Endothelial cell of umbilical vein (primary cell): ENCODE measurements at regions not wholly inside any gene's neighbourhood (a gene's known extent, or its start where the extent isn't known, plus 50 kb on each side); places are given as distances from the start of the nearest gene placed in this dataset.
A peak's percentile ranks its signal among the peaks of the same experiment; 100 is the strongest.

ENCODE experiments used
- BruUV-seq: library from RNA; stranded (reverse); fragments of 400-500 nt; replicated peaks from 2 replicates; lab custom pipeline; 2021; lab: Mats Ljungman, UMichigan
- CTCF ChIA-PET: fragments of 300-600, 350-600 bp; sonication (Branson Sonifier 250); formaldehyde crosslinking; loops from one replicate; lab custom pipeline; 2021; ENCODE audit warnings: antibody characterized with exemption, inconsistent platforms; lab: Charles Lee
- POLR2A ChIA-PET: fragments of 300-600, 350-600 bp; sonication (Branson Sonifier 250); formaldehyde crosslinking; loops from one replicate; lab custom pipeline; 2021; ENCODE audit warnings: antibody characterized with exemption, inconsistent platforms; lab: Charles Lee
- DNase-seq: peaks from one replicate; pipeline ENCODE4 v3.0.0-alpha.2; 2011; ENCODE audit warnings: low read depth, low spot score
- FAIRE-seq: peaks from 2 replicates; lab custom pipeline; 2011; peaks lifted over from hg19 to GRCh38; lab: Jason Lieb, UNC
- H2AFZ ChIP-seq: 2 replicates; pipeline ENCODE4 v1.6.0; 2012; ENCODE audit warnings: low read depth, low read length, control low read depth, inconsistent platforms
- H3K27ac ChIP-seq: 2 replicates; pipeline ENCODE4 v1.5.1; 2011; ENCODE audit warnings: low read depth, mild to moderate bottlenecking, control low read depth, low read length, moderate library complexity; ENCODE audit not compliant: insufficient read depth
- H3K27me3 ChIP-seq, 2 experiments: 2 replicates each; pipeline versions ENCODE4 v1.6.0 to v1.6.1; 2011; ENCODE audit warnings: low read length in 2 of 2, mixed read lengths in 1 of 2; ENCODE audit not compliant: control insufficient read depth in 2 of 2, insufficient read depth in 2 of 2
- H3K36me3 ChIP-seq, 2 experiments: 2 replicates in 1 of 2; 3 replicates in 1 of 2; pipeline ENCODE4 v1.5.1; 2011; ENCODE audit warnings: low read length in 2 of 2, mild to moderate bottlenecking in 1 of 2, moderate library complexity in 1 of 2; ENCODE audit not compliant: control insufficient read depth in 2 of 2, insufficient read depth in 2 of 2; ENCODE audit errors: extremely low read depth in 1 of 2
- H3K4me1 ChIP-seq: 3 replicates; pipeline ENCODE4 v1.5.1; 2011; ENCODE audit warnings: mild to moderate bottlenecking, low read length; ENCODE audit not compliant: control insufficient read depth, insufficient read depth; ENCODE audit errors: extremely low read depth
- H3K4me2 ChIP-seq: 2 replicates; pipeline ENCODE4 v1.6.1; 2011; ENCODE audit warnings: low read length, control low read depth, mixed read lengths; ENCODE audit not compliant: insufficient read depth
- H3K4me3 ChIP-seq, 3 experiments: fragments of 200-600 bp in 1 of 3; sonication (generic), shearing (Covaris generic) in 1 of 3; replicated peaks in 1 of 3; 2 replicates each; pipeline ENCODE4 v1.5.1; 2011 to 2016; ENCODE audit warnings: control low read depth in 3 of 3, low read length in 3 of 3, mild to moderate bottlenecking in 2 of 3, inconsistent platforms in 1 of 3, low read depth in 1 of 3, moderate library complexity in 1 of 3; ENCODE audit not compliant: insufficient read depth in 1 of 3
- H3K79me2 ChIP-seq: 2 replicates; pipeline ENCODE4 v1.6.0; 2012; ENCODE audit warnings: low read length, inconsistent platforms; ENCODE audit not compliant: control insufficient read depth, insufficient read depth
- H3K9ac ChIP-seq: replicated peaks from 2 replicates; pipeline ENCODE3; 2011; ENCODE audit warnings: low read length, control low read depth; ENCODE audit not compliant: insufficient read depth; ENCODE audit errors: extremely low read depth
- H3K9me1 ChIP-seq: replicated peaks from 3 replicates; pipeline ENCODE4 v1.6.0; 2011; ENCODE audit warnings: mild to moderate bottlenecking, low read length; ENCODE audit not compliant: control insufficient read depth, insufficient read depth; ENCODE audit errors: extremely low read depth
- H3K9me3 ChIP-seq: replicated peaks from 2 replicates; pipeline ENCODE4 v1.5.1; 2012; ENCODE audit warnings: low read length, inconsistent platforms; ENCODE audit not compliant: control insufficient read depth, insufficient read depth
- H4K20me1 ChIP-seq: replicated peaks from 2 replicates; pipeline ENCODE3; 2011; ENCODE audit warnings: mild to moderate bottlenecking, low read length; ENCODE audit not compliant: control insufficient read depth, insufficient read depth; ENCODE audit errors: extremely low read depth
- CTCF ChIP-seq, 2 donors: IDR thresholded peaks; 1 replicate in 1 of 2; 2 replicates in 1 of 2; pipeline ENCODE4 v1.5.1; 2011; ENCODE audit warnings: low read length in 2 of 2, mild to moderate bottlenecking in 2 of 2, moderate library complexity in 2 of 2, control low read depth in 1 of 2, inconsistent platforms in 1 of 2, low read depth in 1 of 2; ENCODE audit not compliant: insufficient read depth in 1 of 2; ENCODE audit errors: extremely low read depth in 1 of 2
- EZH2 ChIP-seq: IDR thresholded peaks from 2 replicates; pipeline ENCODE4 v1.6.1; 2012; ENCODE audit warnings: borderline replicate concordance, low read depth, mild to moderate bottlenecking, moderate library complexity, low read length, inconsistent platforms; ENCODE audit not compliant: severe bottlenecking
- FOS ChIP-seq: IDR thresholded peaks from 2 replicates; pipeline ENCODE4 v1.6.1; 2011; ENCODE audit warnings: mild to moderate bottlenecking, low read length, moderate library complexity, borderline replicate concordance; ENCODE audit not compliant: insufficient read depth
- GATA2 ChIP-seq: IDR thresholded peaks from 2 replicates; pipeline ENCODE4 v1.7.0; 2011; ENCODE audit warnings: low read depth, mild to moderate bottlenecking, moderate library complexity, mixed read lengths, low read length; ENCODE audit not compliant: insufficient read length, insufficient read depth
- JUN ChIP-seq: IDR thresholded peaks from 2 replicates; pipeline ENCODE4 v1.6.1; 2011; ENCODE audit warnings: borderline replicate concordance, low read depth; ENCODE audit not compliant: insufficient read length, insufficient read depth
- MAX ChIP-seq: IDR thresholded peaks from 2 replicates; pipeline ENCODE4 v1.6.1; 2011; ENCODE audit not compliant: insufficient read depth, insufficient read length
- MYC ChIP-seq: IDR thresholded peaks from one replicate; pipeline ENCODE4 v1.6.1; 2011; ENCODE audit warnings: mild to moderate bottlenecking, low read depth, low read length
- POLR2A ChIP-seq: IDR thresholded peaks from 2 replicates; pipeline ENCODE4 v1.6.1; 2012; ENCODE audit warnings: low read depth, mild to moderate bottlenecking, control low read depth, low read length
- POLR2AphosphoS5 ChIP-seq: IDR thresholded peaks from 2 replicates; pipeline ENCODE4 v1.6.1; 2012; ENCODE audit warnings: low read depth, mild to moderate bottlenecking, control low read depth, low read length, moderate library complexity; ENCODE audit not compliant: insufficient read depth
- dilution Hi-C: fragments of 300-500 bp; cut with MboI; formaldehyde crosslinking; loops from one replicate; pipeline ENCODE4 v1.15.0; 2019; ENCODE audit warnings: low sequenced_read_pairs; ENCODE audit not compliant: extremely low pct_ligation_motif_present
- intact Hi-C: fragments of 100-400 bp; cut with micrococcal nuclease; formaldehyde crosslinking; loops from one replicate; pipeline ENCODE4 v1.10.0; 2022

GRCh38 chr6:144898052-144898689, 613.0 kb downstream of the UTRN start:
- H3K36me3 ChIP-seq, result no peaks in the 10 kb centered on the region
- no peaks in the 10 kb centered on the region for H3K27me3 ChIP-seq
- no peak for FAIRE-seq
- H4K20me1 ChIP-seq, result no peaks in the 10 kb centered on the region
- ChIA-PET CTCF (interaction anchor here (0.9 to 1.5 kb wide), 2 partner anchors 10 to 14 kb away, joined by 3 to 5 read pairs; no protein-coding TSS in a partner anchor), POLR2A (no interaction called here)
- BruUV-seq, result no TSS peak
- peak overlapping the region; percentile 22 for H2AFZ ChIP-seq
- no peak for DNase-seq
- no peaks in the 10 kb centered on the region for H3K79me2 ChIP-seq
- H3K9ac ChIP-seq, result no peak overlapping the region
- dilution Hi-C loops, result no loop called here
- no peaks in the 10 kb centered on the region for H3K9me3 ChIP-seq
- no peak overlapping the region for H3K4me3 ChIP-seq
- H3K9me1 ChIP-seq, result no peaks in the 10 kb centered on the region
- H3K4me1 ChIP-seq, result peaks cover 17% of the 10 kb centered on the region
- H3K27ac ChIP-seq, result peak overlapping the region; percentile 48
- intact Hi-C loops, result no loop called here
- peak overlapping the region; percentile 32 for H3K4me2 ChIP-seq
- TF ChIP-seq POLR2AphosphoS5, result no peak
- no peak for TF ChIP-seq GATA2
- no peak for TF ChIP-seq POLR2A
- TF ChIP-seq MYC, result no peak
- TF ChIP-seq EZH2, result no peak
- no peak for TF ChIP-seq CTCF (IDR thresholded peaks at IDR 0.05; ENCODE audit: extremely low read depth in 1 of 2, insufficient read depth in 1 of 2, low read depth in 1 of 2, low read length in 2 of 2)
- no peak for TF ChIP-seq MAX
- no peak for TF ChIP-seq FOS
- no peak for TF ChIP-seq JUN
